PC-9 (cell line): ENCODE measurements at regions not wholly inside any gene's neighbourhood (a gene's known extent, or its start where the extent isn't known, plus 50 kb on each side); places are given as distances from the start of the nearest gene placed in this dataset.

Experiments used
- CTCF ChIP-seq: fragments of 200-600 bp; sonication (generic); conservative IDR thresholded peaks from 2 replicates; pipeline ENCODE4 v1.6.1; 2017; ENCODE audit warnings: mixed run types, antibody characterized with exemption, mild to moderate bottlenecking, moderate library complexity
- EZH2 ChIP-seq: fragments of 200-600 bp; sonication (generic); IDR thresholded peaks from 2 replicates; pipeline ENCODE4 v1.8.0; 2017; ENCODE audit warnings: antibody characterized with exemption, low read depth

DNA sequence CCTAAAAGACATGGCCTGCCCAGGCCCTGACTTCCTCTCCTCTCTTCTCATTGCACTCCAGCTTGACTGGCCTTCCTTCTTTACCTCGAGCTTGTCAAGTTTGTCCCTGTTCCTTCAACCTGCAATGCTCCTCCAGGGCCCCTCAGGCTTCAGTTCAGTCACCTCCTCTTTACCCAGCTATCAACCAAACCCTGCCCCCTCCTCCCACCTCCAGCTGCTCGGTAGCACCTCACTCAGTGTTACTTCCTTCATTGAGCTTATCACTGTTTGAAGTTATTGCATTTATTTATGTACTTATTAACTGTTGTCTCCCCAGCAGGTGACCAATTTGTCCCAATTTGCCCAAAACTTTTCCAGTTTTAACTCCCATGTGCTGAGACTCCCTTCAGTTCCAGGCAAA, 95.8 kb upstream of the UBE2E1 start:
- TF ChIP-seq CTCF = no peak
- TF ChIP-seq EZH2 = no peak
